NCI-H1417 (cell line): ENCODE measurements at regions not wholly inside any gene's neighbourhood (a gene's known extent, or its start where the extent isn't known, plus 50 kb on each side); places are given as distances from the start of the nearest gene placed in this dataset.

ENCODE experiments used
- DNase-seq, 3 experiments: peaks; one replicate each; lab custom pipeline; 2025; lab: John Stamatoyannopoulos, UW

DNA sequence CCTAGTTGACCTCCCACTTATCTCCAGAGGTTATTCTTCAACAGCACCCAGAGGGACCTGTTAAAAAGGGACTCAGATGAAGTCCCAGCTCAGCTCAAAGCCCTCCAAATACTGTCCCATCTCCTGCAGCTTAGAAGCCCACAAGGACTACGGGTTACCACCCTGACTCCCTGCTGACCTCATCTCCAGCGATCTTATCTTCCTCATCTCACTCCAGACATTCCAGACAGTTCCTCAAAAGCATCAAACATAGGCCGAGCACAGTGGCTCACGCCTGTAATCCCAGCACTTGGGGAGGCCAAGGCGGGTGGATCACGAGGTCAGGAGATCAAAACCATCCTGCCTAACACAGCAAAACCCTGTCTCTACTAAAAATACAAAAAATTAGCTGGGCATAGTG is 263.8 kb upstream of the TLE4 start:
- no peak for DNase-seq

GRCh38 chr9:79312686-79313421 is 258.9 kb upstream of the TLE4 start:
- no peak for DNase-seq

DNA sequence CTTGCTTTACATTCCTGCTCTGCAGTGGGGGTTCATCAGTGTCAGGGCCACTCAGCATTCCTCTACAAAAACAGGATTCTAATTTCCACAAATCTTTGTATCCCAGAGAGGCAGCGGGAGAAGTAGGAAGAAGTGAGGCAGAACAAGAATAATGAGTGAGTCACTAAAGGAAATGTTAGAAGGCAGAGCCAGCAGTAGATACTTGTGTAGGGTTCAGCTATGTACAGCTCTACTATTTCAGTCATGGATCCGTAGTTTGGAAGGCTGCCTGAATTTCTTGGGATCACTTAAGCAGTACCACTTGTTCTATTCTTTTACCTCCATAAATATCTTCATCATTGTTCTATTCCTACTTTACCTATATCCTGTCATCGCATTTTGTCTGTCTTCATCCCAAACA is 246.3 kb upstream of the TLE4 start:
- no peak for DNase-seq

GRCh38 chr9:79329861-79330260 is 241.9 kb upstream of the TLE4 start:
- DNase-seq, result no peak

DNA sequence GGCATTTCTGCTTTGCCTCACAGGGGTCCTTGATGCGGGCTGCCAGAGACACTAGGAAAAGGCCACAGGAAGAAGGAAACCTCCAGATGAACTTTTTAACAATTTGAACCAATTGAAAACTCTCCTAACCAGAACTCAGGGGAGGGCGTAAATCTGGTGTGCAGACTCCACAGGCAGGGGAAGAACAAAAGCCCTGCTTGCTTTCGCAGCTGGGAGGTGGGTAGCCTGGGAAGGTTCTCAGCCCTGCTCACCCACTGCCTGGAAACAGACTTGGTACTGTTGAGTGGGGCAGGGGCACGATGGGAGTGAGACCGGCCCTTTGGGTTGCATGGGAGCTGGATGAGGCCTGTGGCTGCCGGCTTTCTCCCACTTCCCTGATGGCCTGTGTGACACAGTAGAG is 237.8 kb upstream of the TLE4 start:
- no peak for DNase-seq

DNA sequence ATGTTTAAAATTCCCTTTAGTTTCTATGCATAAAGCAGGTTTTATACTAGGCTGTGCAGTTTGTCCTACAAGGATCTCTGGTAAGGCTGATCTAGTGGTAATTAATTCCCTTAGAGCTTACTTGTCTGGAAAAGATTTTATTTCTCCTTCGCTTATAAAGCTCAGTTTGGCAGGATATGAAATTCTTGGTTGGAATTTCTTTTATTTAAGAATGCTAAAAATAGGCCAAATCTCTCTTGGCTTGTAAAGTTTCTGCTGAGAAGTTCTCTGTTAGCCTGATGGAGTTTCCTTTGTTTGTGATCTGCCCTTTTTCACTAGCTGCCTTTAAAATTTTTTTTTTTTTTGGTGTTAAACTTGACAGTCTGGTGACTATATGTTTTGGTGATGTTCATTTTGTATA is 237.1 kb upstream of the TLE4 start:
- no peak for DNase-seq

- DNase-seq, result no peak
These were observed 235.8 kb upstream of the TLE4 start for GRCh38 chr9:79335987-79336386.

GRCh38 chr9:79341561-79341960 is 230.2 kb upstream of the TLE4 start:
- DNase-seq, result no peak

DNA sequence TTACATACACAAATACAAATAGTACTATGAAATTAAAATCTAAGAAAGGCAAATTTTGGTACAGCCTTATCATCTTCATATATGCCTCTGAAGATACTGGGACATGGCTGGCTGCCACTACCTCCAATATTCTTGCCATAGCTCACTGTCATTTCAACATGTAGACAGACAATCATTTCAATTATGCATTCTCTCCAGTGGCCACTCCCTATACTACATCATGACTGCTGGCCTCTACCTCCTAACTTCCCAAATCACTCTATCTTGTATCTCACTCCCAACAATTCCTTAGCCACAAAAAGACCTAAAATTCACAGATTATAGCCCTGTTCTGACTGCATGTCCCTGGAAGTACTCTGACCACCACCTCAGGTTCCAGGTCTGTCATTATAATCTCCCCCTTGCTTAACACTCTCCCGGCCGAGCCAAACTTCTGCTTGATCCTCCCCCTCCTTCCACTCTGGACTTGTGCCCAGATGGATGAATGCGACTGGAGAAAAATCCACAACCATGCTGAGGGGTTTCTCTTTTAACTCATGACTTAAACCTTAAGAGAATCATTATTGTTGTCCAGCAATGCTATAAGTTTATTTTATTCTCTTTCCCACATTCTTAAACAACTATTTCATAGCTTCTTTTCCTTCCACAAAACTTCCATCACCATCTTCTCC is 225.3 kb upstream of the TLE4 start:
- DNase-seq, result no peak

DNA sequence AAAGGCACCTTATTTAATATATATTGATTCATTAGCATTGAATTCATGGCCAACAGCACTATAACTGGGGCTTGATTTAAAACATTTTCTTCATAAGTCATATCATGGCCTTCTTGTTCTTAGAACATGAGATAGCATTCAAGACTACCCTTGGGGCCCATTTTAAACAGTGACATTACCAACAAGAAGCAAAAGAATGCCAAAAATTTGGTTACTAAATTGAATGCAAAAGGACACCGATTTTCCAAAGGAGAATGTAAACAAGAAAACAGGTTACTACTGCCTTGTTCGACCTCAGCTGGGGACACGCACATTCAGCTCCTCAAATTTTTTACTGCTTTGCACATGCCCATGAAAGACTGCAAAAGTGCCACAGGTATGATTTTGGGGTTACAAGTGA is 219.4 kb upstream of the TLE4 start:
- DNase-seq, result no peak

DNA sequence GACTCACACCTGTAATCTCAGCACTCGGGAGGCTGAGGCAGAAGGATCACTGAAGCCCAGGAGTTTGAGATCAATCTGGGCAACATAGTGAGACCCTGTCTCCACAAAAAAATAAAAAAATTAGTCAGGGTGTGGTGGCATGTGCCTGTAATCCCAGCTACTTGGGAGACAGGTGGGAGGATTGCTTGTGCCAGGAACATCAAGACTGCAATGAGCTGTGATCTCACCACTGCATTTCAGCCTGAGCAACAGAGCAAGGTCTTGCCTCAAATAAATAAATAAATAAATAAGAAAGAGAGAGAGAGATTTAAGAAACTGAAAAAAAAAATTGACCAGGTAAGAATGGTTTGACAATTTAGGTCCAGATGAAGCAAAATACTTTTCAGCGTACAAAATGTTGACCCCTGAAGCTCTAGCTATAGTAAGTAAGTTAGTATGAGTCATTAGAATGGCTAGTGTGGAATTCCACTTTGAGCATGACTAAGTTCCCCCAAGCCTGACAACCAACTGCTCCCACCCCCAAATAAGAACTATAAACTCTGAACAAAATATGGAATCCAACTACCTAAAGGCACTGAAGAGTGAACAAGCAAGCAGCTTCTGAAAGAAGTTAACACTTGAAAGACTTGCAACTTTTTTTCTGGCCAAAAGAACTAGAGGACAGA is 217.8 kb upstream of the TLE4 start:
- DNase-seq, result no peak

GRCh38 chr9:79357194-79357593 is 214.6 kb upstream of the TLE4 start:
- no peak for DNase-seq

DNA sequence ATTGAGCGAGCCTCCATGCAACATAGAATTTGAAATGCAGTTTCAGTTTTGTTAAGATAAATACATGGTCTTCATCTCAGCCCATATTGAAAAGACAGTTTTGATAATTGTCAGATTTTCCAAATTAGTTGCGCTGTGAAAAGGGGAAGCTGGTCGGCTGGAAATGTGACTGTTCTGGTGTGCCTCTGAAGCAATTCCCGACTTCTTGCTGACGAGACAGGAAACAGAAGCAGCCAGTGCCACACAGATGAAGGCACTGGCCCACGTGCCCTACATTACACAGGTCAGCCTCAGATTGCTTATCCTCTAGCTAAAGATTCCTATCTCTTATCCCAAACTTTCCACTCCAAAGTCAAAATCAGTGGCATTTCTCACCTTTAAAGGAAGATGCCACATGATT is 214.1 kb upstream of the TLE4 start:
- DNase-seq, result no peak

DNA sequence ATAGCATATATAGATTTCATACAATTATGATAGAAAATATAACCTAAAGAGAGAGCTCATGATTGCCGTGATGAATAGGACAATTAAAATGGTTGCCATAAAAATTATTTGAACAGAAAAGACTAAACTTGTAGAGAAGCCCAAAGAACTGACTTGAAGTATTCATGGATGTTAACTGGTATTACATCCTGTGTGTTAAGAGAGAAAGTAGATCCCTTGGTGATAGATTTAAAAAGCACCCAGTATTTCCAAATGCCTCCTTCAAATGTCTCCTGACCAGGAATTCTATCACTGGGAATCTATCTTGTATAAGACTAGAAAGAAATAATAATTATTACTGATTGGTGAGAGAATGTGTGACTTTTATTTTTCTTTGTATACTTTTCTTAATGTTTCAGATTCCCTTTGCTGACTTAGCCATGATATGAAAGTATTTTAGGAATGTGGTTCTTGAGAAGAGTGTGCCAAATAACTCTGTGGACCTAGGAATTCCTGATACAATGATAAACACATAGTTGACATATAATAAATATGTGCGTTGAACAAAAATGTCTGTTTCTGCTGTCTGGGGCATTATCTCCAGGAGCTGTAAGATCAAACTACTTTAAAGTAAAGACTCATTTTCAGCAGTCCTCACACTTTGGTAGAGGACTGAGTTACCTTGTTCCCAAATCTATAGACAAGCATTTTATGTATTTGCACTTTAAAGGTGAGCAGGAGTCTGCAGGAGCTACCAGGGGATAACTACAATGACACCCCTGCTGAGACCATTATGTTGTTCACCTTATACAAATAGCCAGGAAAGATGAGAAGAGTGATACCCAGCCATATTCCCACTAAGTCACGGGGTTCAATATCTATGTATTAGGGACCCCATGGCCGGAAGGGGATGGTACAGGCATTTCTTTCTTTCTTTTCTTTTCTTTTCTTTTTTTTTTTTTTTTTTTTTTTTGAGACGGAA is 211.1 kb upstream of the TLE4 start:
- DNase-seq, result peak in 2 of 3 experiments; percentile 32 to 71

DNA sequence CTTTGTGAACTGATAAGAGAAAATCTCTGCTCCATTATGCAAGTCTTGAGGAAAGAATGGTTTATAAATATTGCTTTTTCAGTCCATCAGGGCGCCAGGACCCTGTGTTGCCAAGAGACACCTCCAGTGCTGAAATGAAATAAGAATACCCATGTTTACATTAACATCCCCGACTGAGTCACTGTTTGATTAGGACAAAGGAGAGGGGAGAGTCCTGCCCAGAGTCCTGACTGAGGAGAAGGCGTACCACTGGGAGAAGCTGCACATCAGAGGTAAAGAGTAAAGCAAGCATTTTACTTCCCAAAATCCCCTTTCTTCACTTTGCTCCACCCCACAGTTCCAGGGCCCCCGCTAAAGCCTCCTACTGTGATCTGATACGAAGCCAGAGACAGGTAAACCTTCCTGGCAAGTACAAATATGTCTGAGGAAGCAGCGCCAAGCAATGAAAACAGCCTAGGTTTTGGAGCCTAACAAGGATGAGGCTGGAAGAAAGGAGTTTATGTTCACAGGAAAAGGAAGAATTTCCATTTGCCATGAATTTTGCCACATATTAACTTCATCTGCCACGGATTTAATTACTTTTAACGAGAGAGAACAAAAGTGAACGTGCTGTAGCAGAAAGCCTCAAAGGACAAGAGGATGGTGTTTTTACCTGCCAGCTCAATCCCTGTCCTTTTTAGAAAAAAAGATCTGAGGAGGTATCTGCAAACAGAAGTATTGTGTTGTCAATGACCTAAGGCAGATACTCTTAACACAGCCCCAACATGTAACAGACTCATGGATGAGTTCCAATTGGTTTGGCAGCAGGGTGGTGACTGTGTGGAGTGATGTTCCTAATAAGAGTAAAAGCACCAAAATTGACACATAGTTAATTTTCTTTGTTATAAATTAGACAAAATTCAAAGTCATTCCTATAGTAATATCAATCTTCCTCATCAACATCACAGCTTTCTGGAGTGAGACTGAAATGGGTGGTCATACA is 209.4 kb upstream of the TLE4 start:
- DNase-seq, result peak in 2 of 3 experiments; percentile 52 to 82

DNA sequence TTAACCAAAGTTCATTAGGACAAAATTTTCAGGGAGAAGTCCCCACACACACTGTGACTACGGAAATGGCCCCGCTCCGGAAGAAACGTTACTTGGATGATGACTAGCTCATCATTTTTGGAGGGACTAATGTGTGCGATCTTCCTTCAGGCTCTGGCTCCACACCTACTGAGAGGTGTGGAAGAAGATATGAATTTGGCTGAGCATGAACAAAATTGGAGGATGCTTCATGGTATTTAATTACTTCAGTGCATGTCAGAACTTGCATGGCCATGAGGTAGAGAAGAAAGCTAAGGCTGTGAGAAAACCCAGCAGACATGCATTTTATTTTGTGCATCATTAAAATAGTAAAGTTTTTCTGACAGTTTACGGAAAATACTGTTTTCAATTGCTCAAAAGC is 202.1 kb upstream of the TLE4 start:
- peak in 1 of 3 experiments; percentile 11 for DNase-seq

GRCh38 chr9:79371301-79371700 is 200.5 kb upstream of the TLE4 start:
- DNase-seq, result no peak

- DNase-seq, result no peak
These were observed 199.7 kb upstream of the TLE4 start for GRCh38 chr9:79371948-79372555.

DNA sequence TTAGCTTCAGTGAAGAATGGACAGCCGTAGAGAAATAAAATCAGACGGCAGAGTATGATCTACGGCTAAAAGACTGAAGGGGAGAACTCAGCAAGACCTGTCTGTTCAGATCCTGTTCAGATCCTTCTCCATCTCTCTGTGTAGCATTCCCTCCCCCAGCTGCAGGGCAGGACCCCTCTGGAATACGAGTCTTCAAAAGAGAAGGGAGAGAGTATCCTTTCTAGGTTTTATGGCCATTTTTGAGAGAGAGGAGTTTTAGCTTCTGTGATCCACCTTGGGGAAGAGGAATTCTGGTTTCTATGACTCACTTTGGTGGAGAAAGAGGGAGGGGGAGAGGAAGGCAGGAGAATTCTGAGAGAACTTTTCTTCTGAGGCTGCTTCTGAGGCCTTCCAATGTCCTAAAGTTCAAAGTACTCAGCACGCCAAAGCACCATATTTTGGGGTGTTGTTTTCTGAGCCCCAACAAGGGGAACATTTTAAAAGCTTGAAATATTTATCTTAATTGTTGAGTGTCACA is 194.4 kb upstream of the TLE4 start:
- DNase-seq, result no peak

- DNase-seq, result no peak
These were observed 193.7 kb upstream of the TLE4 start for GRCh38 chr9:79378107-79378506.
